GM21529 (cell line): ENCODE measurements at regions not wholly inside any gene's neighbourhood (a gene's known extent, or its start where the extent isn't known, plus 50 kb on each side); places are given as distances from the start of the nearest gene placed in this dataset.

Source experiments
- ATAC-seq: cut with Tn5 transposase; IDR thresholded peaks from one replicate; pipeline ENCODE4 v1.9.1; 2021; ENCODE audit not compliant: unreplicated experiment

GRCh38 chr6:170483413-170483812, 69.7 kb downstream of the PSMB1 start:
- no peak for ATAC-seq

- ATAC-seq: no peak
Measured at GRCh38 chr6:170480050-170480692, 72.9 kb downstream of the PSMB1 start.

GRCh38 chr6:170476360-170476759, 76.7 kb downstream of the PSMB1 start:
- no peak for ATAC-seq

- no peak for ATAC-seq
Measured at GRCh38 chr6:170475118-170475517, 78.0 kb downstream of the PSMB1 start.

- no peak for ATAC-seq
Measured at GRCh38 chr6:170473801-170474200, 79.3 kb downstream of the PSMB1 start.

- ATAC-seq: no peak
Measured at GRCh38 chr6:170473301-170473717, 79.8 kb downstream of the PSMB1 start.

GRCh38 chr6:170471491-170471890, 81.6 kb downstream of the PSMB1 start:
- no peak for ATAC-seq

- ATAC-seq: no peak
Measured at GRCh38 chr6:170470734-170471133, 82.4 kb downstream of the PSMB1 start.

- peak; percentile 50 for ATAC-seq
Measured at GRCh38 chr6:170464524-170464979, 88.6 kb downstream of the PSMB1 start.

GRCh38 chr6:170464080-170464479, 89.0 kb downstream of the PSMB1 start:
- peak; percentile 20 for ATAC-seq

GRCh38 chr6:170463101-170463721, 89.9 kb downstream of the PSMB1 start:
- ATAC-seq: no peak

GRCh38 chr6:170462366-170463020, 90.6 kb downstream of the PSMB1 start:
- no peak for ATAC-seq

GRCh38 chr6:170461556-170462365, 91.3 kb downstream of the PSMB1 start:
- no peak for ATAC-seq

- ATAC-seq: no peak
Measured at GRCh38 chr6:170461111-170461510, 92.0 kb downstream of the PSMB1 start.

- ATAC-seq: no peak
Measured at GRCh38 chr6:170460641-170461040, 92.5 kb downstream of the PSMB1 start.

GRCh38 chr6:170459451-170459850, 93.7 kb downstream of the PSMB1 start:
- peak; percentile 68 for ATAC-seq

- no peak for ATAC-seq
Measured at GRCh38 chr6:170456886-170457698, 96.0 kb downstream of the PSMB1 start.
